Spleen (tissue), 11 donors: ENCODE measurements at regions not wholly inside any gene's neighbourhood (a gene's known extent, or its start where the extent isn't known, plus 50 kb on each side); places are given as distances from the start of the nearest gene placed in this dataset.
A peak's percentile ranks its signal among the peaks of the same experiment; 100 is the strongest.

Experiments
- DNase-seq: peaks from one replicate; pipeline ENCODE4 v3.0.0-alpha.2; 2020
- H3K27ac ChIP-seq, 8 donors: fragments of 200-600 bp; sonication (generic) in 7 of 8; 1 replicate in 4 of 8; 2 replicates in 4 of 8; pipeline versions ENCODE4 v1.5.0 to v1.8.0; 2016 to 2021; ENCODE audit warnings: inconsistent platforms in 4 of 8, mild to moderate bottlenecking in 4 of 8, moderate library complexity in 1 of 8
- H3K27me3 ChIP-seq, 7 donors: fragments of 200-600 bp; sonication (generic) in 6 of 7; replicated peaks in 1 of 7; 1 replicate in 4 of 7; 2 replicates in 3 of 7; pipeline versions ENCODE4 v1.5.0 to v1.8.0; 2016 to 2021; ENCODE audit warnings: inconsistent platforms in 3 of 7, mild to moderate bottlenecking in 1 of 7
- H3K36me3 ChIP-seq, 6 donors: fragments of 200-600 bp; sonication (generic) in 5 of 6; 1 replicate in 4 of 6; 2 replicates in 2 of 6; pipeline versions ENCODE4 v1.5.0 to v1.8.0; 2016 to 2021; ENCODE audit warnings: inconsistent platforms in 2 of 6
- H3K4me1 ChIP-seq, 6 donors: fragments of 200-600 bp; sonication (generic) in 5 of 6; 1 replicate in 3 of 6; 2 replicates in 3 of 6; pipeline versions ENCODE4 v1.5.0 to v1.8.0; 2016 to 2021; ENCODE audit warnings: inconsistent platforms in 3 of 6
- H3K4me3 ChIP-seq, 8 donors: fragments of 200-600 bp; sonication (generic) in 7 of 8; 1 replicate in 4 of 8; 2 replicates in 4 of 8; pipeline versions ENCODE4 v1.5.0 to v1.8.0; 2016 to 2021; ENCODE audit warnings: inconsistent platforms in 4 of 8, mild to moderate bottlenecking in 4 of 8, moderate library complexity in 2 of 8
- H3K9me3 ChIP-seq, 8 donors: fragments of 200-600 bp; sonication (generic) in 7 of 8; 1 replicate in 4 of 8; 2 replicates in 4 of 8; pipeline versions ENCODE4 v1.5.0 to v1.8.0; 2016 to 2021; ENCODE audit warnings: inconsistent platforms in 4 of 8
- POLR2A ChIP-seq, 3 donors: fragments of 450-650 bp; IDR thresholded peaks; one replicate each; pipeline ENCODE4 v1.5.1; 2017; ENCODE audit warnings: antibody characterized with exemption in 3 of 3, mild to moderate bottlenecking in 1 of 3
- POLR2AphosphoS5 ChIP-seq, 3 donors: sonication (generic); formaldehyde crosslinking; IDR thresholded peaks; one replicate each; pipeline ENCODE4 v1.5.1; 2017; ENCODE audit warnings: antibody characterized with exemption in 3 of 3
- WGBS, 5 donors: extraction: QIAGEN DNeasy Blood & Tissue Kit in 3 of 5; methylation state at CpG; one replicate each; pipeline versions ENCODE4 v1.1.5 to v1.1.7; 2013 to 2018; 5-methylcytosine and 5-hydroxymethylcytosine counted together
- intact Hi-C: fragments of 100-400 bp; cut with DNase I; formaldehyde crosslinking; loops from one replicate; pipeline ENCODE4 v1.15.0; 2023; ENCODE audit warnings: low total_unique reads
- TF ChIP-seq, protein P1 (sequence below), 11 experiments: fragments of 200-600 bp in 7 of 11; fragments of 450-650 bp in 4 of 11; sonication (generic) in 4 of 11; IDR thresholded peaks in 8 of 11; conservative IDR thresholded peaks in 3 of 11; 1 replicate in 7 of 11; 2 replicates in 4 of 11; pipeline versions ENCODE4 v1.4.0 to v1.8.0; 2016 to 2021; ENCODE audit warnings: antibody characterized with exemption in 11 of 11, inconsistent platforms in 4 of 11, mild to moderate bottlenecking in 1 of 11
- donor health status: healthy with polysubstance abuse.
- donor health status: DM: no; HTN: no; CAD: no; lungs with moderate emphysema.
- donor health status: DM: no; HTN: no; CAD: no.
- donor health status: Bipolar disorder and iron deficiency.
- donor health status: healthy.
- donor health status: DM: no; HTN: no; CAD: no.
- donor health status: DM: yes; HTN: yes; CAD: no.

DNA sequence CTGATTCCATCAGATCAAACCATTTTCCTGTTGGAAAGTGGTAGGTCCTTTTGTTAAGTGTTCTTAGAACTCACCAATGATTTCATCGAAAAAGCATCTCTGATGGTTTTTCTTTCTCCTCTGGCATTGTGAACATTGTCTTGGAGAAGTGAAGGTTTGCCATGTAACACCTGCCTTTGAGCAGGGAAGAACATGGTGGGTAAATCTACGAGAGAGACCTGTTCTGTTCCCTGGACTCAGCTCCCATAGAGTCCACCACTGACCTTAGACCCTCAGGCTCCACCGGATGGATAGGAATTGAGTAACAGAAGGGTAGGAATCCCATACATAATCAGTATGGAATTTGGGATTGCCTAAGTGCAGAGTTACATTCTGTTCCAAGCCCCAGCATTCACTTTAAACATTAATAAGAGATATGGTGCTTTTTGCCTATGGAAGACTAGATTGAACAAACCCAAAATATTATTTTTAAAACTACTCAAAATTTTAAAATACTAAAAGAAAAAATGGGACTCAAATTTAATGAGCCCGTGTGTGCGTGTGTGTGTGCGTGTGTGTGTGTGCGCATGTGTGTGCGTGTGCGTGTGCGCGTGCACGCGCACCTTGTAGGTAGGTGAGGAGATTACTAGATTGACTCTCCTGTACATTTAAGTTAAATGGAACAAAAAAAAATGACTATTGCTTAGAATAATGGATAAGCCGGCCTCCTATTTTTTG, 92.0 kb downstream of the C9orf152 start:
- peak overlapping the region in 2 of 8 donors; percentile 46 to 59 for H3K27ac ChIP-seq
- WGBS, 5 donors = 87 to 95% (median 92%) methylated on average over 14 of the region's 14 CpGs
- TF ChIP-seq POLR2AphosphoS5 (IDR thresholded peaks at IDR 0.05) (no peak), POLR2A (IDR thresholded peaks at IDR 0.05) (no peak)
- TF ChIP-seq, protein P1, sequence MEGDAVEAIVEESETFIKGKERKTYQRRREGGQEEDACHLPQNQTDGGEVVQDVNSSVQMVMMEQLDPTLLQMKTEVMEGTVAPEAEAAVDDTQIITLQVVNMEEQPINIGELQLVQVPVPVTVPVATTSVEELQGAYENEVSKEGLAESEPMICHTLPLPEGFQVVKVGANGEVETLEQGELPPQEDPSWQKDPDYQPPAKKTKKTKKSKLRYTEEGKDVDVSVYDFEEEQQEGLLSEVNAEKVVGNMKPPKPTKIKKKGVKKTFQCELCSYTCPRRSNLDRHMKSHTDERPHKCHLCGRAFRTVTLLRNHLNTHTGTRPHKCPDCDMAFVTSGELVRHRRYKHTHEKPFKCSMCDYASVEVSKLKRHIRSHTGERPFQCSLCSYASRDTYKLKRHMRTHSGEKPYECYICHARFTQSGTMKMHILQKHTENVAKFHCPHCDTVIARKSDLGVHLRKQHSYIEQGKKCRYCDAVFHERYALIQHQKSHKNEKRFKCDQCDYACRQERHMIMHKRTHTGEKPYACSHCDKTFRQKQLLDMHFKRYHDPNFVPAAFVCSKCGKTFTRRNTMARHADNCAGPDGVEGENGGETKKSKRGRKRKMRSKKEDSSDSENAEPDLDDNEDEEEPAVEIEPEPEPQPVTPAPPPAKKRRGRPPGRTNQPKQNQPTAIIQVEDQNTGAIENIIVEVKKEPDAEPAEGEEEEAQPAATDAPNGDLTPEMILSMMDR (IDR thresholded peaks at IDR 0.05 in 8 of 11, conservative IDR thresholded peaks at IDR 0.05 in 3 of 11) = no peak
- no peaks in the 10 kb centered on the region for H3K36me3 ChIP-seq
- peaks cover 18 to 70% (median 48%) of the 10 kb centered on the region in 6 donors for H3K4me1 ChIP-seq
- H3K27me3 ChIP-seq = no peaks in the 10 kb centered on the region
- intact Hi-C loops = no loop called here
- DNase-seq = no peak
- H3K9me3 ChIP-seq = no peaks in the 10 kb centered on the region
- no peak overlapping the region for H3K4me3 ChIP-seq

DNA sequence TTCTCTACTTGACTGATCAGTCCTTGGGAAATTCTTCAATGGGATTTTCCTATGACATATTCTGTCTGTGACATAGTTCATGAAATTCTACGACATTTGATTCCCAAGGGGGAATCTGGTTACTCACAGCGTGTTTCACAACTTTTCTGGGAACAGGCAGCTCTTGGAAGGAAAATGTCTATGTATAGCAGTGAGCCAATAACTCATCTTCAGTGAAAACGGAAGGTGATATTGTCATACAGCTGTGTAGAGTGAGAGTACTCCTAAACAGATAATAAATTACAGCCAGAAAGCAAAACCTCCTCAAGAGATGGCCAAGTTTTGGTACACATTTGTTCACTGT, 91.4 kb downstream of the C9orf152 start:
- H3K27me3 ChIP-seq = no peaks in the 10 kb centered on the region
- peaks cover 18 to 70% (median 49%) of the 10 kb centered on the region in 6 donors for H3K4me1 ChIP-seq
- no peaks in the 10 kb centered on the region for H3K36me3 ChIP-seq
- intact Hi-C loops = no loop called here
- H3K9me3 ChIP-seq = no peaks in the 10 kb centered on the region
- DNase-seq = no peak
- H3K27ac ChIP-seq = peak overlapping the region in 1 of 8 donors; percentile 14
- TF ChIP-seq, protein P1 (IDR thresholded peaks at IDR 0.05 in 8 of 11, conservative IDR thresholded peaks at IDR 0.05 in 3 of 11) = no peak
- WGBS, 5 donors = 54 to 67% (median 58%) methylated on average over 3 of the region's 3 CpGs
- no peak overlapping the region for H3K4me3 ChIP-seq

DNA sequence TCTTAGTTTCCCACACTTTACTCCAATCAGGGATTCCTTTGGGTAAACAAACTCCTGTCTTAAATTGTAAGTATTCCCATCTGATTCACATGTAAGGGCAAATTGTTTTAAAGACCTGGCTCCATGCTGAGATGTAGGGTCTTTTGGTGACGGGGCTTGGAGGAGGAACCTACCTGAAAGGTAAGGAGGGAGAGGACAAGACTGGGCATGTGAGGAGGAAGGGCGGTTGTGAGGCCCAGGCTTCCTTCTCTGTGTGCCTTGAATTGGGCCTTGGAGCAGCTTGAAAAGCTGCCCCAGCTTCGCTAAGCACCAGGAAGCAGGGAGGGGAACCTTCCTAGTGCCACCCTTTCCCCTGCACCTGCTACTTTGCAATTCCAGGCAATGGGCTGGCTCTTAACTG, 86.8 kb downstream of the C9orf152 start:
- no peak for DNase-seq
- TF ChIP-seq POLR2AphosphoS5 (IDR thresholded peaks at IDR 0.05) = peak in 2 of 3 donors; percentile 11 to 40
- TF ChIP-seq, protein P1 (IDR thresholded peaks at IDR 0.05 in 8 of 11, conservative IDR thresholded peaks at IDR 0.05 in 3 of 11) = no peak
- no peaks in the 10 kb centered on the region for H3K27me3 ChIP-seq
- no peaks in the 10 kb centered on the region for H3K36me3 ChIP-seq
- peak overlapping the region in 5 of 8 donors; percentile 27 to 65 (median 40) for H3K27ac ChIP-seq
- 61 to 84% (median 71%) methylated on average over 3 of the region's 3 CpGs for WGBS, 5 donors
- no peak overlapping the region for H3K4me3 ChIP-seq
- peaks cover 15 to 70% (median 45%) of the 10 kb centered on the region in 6 donors for H3K4me1 ChIP-seq
- intact Hi-C loops = no loop called here
- no peaks in the 10 kb centered on the region for H3K9me3 ChIP-seq

DNA sequence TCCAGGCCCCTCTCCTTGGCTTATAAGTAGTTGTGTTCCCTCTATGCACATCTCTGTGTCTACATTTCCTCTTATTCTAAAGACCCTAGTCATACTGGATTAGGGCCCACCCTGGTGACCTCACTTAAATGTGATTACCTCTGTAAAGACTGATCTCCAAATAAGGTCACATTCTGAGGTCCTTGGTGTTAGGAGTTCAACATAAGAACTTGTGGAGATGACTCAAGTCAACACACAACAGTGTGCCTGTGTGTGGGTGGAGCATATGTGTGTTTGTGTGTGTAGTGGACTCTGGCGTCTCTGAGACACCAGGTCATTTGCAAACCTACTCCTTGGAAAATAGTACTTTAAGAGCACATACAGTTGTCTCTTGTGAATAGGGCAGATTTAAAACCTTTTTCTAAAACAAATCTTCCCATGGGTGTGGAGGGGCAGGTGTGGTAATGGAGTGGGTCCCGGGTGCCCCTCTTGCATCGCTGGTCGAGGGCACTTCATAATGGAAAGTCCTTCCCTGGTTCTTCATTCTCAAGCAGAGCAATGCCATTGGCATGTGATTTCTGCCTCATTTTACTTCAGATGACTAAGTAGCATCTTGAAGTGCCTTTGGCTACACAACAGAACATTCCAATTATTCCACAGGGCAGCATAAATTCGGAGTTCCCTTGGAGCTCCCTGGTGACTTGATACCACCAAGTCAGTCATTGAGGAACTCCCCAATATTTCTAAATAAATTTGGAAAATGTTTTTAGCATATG, 84.4 kb downstream of the C9orf152 start:
- Histone ChIP-seq H3K4me1 (peaks cover 33 to 87% (median 64%) of the 10 kb centered on the region in 6 donors), H3K27ac (peak overlapping the region in 5 of 8 donors; percentile 1 to 85 (median 73)), H3K9me3 (no peaks in the 10 kb centered on the region), H3K36me3 (no peaks in the 10 kb centered on the region), H3K27me3 (no peaks in the 10 kb centered on the region), H3K4me3 (no peak overlapping the region)
- intact Hi-C loops = no loop called here
- no peak for TF ChIP-seq POLR2AphosphoS5 (IDR thresholded peaks at IDR 0.05)
- WGBS, 5 donors = 85 to 91% (median 87%) methylated on average over 5 of the region's 5 CpGs
- DNase-seq = no peak
